AML-193 (cell line): ENCODE measurements at regions not wholly inside any gene's neighbourhood (a gene's known extent, or its start where the extent isn't known, plus 50 kb on each side); places are given as distances from the start of the nearest gene placed in this dataset.
"Not testable (repeated sequence)": the region's sequence is repeated elsewhere in the genome, so short reads cannot be mapped to it uniquely, and the experiment has no call there.

Experiments
- DNase-seq, 2 experiments: peaks; one replicate each; lab custom pipeline; 2025; lab: John Stamatoyannopoulos, UW

DNA sequence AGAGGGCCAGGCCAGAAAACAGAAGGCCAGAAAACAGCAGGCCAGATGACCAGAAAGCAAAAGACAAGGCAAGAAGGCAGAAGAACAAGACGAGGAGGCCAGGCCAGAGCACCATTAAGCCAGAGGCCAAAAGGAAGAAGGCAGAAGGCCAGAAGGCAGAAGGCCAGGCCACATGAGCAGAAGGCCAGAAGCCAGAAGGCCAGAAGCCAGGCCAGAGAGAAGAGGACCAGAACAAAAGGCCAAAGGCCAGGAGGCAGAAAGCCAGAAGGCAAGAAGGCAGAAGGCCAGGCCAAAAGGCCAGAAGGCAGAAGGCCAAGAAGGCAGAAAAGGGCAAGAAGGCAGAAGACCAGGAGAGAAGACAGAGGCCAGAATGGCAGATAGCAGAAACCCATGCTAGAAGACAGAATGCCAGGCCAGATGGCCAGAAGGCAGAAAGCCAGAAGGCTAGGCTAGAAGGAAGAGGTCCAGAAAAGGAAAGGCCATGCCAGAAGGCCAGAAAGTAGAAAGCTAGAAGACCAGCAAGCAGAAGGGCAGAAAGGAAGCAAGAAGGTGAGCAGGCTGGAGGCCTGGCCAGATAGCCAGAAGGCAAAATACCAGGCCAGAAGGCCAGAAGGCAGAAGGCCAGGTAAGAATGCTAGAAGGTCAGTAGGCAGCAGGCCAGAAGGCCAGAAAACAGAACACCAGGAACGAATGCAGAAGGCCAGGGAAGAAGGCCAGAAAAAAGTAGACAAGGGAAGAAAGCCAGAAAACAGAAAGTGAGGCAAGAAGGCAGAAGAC lies 187.6 kb downstream of the TUBA3C start:
- no peak for DNase-seq

DNA sequence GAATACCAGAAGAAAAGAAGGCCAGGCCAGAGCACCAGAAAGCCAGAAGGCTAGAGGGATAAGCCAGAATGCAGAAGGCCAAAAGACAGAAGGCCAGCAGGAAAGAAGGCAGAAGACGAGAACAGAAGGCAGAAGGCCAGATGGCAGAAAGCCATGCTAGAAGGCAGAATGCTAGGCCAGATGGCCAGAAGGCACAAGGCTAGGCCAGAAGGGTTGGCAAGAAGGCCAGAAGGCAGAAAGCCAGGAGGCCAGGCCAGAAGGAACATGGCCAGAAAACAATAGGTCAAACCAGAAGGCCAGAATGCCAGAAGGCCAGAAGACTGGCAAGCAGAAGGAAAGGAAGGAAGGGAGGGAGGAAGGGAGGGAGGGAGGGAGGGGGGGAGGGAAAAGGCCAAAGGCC lies 188.8 kb downstream of the TUBA3C start:
- no peak for DNase-seq

DNA sequence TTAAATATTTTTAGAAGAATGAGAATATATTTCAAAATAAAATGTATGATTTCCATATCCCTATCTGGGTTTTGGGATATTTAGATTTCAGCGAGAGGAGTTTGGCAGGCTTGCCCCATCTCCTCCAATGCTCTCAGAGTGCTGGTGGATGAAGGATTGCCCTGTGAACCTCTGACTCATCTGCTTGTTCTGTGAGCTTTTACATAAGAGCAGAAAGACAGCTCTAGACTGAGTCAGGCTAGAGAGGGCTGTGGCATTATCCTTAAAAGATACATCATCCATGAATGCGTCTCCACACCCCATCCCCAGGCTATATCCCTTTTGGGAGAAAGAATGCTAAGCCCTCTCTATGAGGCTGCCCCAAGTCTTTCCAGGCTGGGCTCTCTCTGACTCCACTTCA lies 190.6 kb downstream of the TUBA3C start:
- no peak for DNase-seq

DNA sequence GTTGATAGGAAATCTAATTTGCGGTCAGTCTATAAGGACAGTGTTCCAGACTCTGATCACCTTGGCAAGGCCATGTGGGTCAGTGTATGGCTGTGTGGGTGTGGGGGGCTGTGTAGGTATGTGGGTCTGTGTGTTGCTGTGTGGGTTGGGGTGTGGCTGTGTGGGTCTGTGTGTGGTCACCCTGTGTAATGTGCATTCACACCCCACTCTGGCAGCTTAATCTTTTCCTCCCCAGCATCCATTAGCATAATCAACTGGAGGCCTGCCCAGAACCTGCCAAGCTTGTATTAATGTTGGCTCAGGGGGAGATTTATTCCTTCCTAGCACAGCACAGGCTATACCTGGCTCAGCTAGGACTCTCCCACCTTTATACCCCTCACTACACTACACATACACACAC lies 203.2 kb downstream of the TUBA3C start:
- no peak for DNase-seq

DNA sequence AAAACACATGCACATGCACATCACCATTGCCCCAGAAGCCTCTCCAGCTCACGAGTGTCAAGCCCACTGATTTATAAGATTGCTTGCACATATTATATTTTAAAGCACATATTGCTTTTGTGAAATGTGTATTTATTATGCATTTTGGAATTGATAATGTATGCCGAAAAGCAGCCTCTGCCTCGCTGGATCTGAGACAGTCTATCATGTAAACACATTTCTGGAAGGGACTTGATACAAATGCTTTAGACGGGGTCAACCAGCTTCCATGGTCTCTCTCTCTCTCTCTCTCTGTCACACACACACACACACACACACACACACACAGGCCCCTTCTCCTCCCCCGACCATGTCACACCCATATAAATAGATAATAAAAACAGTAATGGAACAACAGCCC lies 203.8 kb downstream of the TUBA3C start:
- no peak for DNase-seq

DNA sequence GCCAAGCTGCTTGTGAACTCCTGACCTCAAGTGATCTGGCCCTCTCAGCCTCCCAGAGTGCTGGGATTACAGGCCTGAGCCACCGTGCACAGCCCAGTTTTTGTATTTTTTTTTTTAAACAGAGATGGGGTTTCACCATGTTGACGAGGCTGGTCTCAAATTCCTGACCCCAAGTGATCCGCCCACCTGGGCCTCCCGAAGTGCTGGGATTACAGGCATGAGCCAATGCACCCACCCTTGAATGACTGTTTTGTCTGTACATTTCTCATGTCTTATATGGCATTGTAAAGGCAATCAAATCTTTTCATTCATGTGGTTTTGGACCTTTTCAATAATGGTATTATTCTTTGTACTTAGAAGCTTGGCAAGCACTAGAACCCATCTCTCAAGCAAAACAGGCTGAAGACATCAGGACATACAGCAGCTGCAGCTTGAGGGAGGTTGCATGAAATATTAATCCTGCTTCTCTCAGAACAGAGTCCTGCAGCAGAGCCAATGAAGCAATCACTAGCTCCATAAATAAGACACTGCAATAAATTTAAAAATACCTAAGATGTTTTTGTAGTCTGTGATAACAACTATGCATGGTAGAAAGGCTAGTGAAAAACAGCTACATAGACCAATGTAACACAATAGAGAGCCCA lies 209.9 kb downstream of the TUBA3C start:
- no peak for DNase-seq

DNA sequence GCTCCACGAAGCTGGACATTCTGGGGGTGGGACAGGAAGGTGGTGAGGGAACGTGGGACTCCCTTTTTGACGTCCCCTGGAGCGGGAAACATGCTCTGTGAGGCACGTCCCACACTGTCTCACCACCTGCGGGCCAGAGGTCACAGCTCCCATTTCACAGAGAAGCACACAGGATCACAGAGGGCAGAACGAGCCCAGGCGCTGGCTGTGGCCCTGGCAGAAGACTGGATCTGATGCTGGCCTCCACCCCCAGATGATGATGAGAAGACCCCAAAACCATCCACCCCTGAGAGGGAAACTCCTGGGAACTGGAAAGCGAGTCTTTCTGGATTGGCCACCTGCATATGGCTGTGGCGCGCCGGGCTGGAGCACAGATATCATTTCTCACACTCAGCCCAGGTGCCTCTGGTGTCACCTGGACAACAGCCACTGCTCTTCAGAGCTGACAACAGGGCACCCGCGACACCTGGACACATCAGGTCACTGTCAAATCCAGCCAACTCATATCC lies 216.2 kb downstream of the TUBA3C start:
- DNase-seq = no peak

DNA sequence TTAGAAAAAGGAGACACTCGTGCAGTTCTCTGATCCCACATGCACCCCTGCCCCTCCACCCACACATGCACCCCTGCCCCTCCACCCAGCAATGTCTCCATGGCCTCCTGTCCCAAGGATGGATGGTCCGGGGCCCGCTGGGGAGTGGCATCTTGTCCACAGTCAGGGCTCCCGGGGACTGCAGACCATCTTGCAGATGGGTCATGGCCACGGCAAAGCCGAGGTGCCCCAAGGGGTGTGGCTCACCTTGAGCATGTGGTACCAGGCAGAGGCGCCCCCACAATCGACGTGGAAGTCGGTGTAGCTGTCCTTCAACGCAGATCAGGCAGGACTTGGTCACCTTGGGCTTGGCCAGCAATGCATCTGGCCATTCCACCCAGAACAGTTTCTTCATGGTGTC lies 216.7 kb downstream of the TUBA3C start:
- DNase-seq = no peak

DNA sequence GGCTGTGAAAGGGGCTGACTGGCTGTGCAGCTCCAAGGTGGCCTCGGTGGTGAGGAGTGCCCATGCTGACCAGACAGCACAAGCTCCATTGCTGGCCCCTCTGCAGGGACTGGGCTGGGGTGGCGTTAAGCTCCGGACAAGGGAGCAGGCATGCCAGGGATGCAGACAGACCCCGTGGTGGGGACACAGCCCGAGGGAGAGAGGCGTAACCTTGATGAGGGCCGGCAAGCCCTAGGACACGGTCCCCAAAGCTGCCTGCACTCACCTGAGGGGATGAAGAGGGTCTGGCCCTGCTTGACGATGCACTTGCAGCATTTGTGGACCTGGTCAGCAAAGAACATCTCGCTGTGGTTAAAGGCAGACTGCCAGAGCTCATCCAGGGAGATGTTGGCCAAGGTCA lies 217.9 kb downstream of the TUBA3C start:
- DNase-seq = not testable (repeated sequence)

DNA sequence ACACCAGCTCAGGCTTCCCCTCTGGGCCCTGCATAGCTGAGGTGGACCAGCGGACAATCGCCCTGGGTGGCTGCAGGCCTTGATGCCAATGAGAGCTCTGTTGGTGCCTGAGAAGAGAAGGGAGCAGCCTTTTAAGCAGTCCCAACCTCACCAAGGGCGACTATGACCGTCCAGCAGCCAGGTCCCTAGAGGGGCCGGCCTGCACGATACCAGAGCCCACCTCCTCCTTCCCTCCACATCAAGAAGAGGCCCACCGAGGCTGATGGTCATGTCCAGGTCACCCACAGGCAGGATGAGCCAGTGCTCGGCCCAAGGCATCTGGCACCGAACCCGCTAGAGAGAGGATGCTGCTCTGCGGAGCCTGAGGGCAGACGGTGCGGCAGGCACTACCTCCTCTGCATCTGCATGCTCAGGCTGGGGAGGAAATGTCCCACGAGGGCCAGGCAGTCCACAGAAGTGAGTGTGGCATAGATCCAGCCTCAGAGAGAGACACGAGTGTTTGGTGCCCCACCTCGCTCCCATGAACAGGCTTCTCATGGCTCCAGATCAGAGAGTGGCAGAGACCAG lies 219.4 kb downstream of the TUBA3C start:
- no peak for DNase-seq

DNA sequence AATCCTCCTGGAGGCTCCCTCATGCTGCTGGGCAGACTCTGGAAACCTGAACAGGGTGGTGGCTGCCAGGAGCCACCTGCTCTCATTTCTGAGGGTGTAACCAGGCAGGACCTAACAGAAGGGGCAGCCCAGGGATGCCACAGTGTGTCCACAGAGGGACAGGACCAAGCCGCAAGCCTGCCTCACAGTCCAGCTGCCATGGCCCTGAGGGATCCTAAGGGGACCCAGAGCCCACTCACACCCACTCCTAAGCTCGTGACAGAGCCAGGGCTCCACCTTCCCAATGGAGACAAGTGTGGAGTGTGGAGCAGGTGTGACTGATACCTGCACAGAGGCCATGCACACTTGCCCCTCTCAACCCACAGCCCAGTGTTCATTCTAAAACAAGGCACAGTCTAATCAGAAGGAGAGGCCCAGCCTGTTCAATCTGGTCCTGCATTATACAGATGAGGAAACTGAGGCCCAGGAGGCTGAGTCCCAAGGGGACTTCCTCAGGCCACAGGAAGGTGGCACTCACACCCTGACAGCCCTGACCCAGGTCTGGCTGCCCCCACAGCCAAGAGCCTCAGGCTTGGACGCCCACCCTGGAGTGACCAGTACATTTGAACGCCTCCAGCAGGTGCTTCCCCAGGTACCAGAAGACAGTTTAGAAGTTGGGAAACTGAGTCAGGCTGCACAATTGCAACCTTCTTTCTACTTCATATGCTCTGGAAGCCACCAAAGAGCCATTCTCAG lies 220.1 kb downstream of the TUBA3C start:
- DNase-seq = no peak

DNA sequence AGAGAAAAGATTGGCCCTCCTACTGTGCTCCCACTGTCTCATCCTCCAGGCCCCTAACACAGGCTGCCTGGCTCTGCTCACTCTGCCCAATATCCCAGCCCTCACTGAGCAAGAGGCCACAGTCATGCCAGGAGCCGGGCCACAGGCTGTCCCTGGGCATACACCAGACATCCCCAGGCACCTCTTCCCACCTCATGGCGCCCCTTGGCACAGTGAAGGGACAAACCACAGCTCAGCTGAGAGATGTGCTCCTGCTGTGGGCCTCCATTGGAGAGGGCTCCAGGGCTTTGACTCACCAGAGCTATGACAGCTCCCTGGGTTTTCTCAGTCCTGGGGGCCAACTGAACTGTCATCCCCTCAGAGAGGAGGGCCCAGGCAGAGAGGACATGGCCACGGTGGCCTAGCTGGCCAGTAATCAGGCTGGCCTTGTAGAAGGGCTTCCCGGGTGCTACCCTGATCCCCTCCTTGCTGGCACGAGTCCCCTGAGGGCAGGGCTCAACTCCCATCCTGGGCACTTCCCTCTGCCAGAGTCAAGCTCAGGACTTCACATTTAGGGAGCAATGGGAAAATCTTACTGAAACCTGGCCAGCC lies 220.9 kb downstream of the TUBA3C start:
- DNase-seq = no peak

DNA sequence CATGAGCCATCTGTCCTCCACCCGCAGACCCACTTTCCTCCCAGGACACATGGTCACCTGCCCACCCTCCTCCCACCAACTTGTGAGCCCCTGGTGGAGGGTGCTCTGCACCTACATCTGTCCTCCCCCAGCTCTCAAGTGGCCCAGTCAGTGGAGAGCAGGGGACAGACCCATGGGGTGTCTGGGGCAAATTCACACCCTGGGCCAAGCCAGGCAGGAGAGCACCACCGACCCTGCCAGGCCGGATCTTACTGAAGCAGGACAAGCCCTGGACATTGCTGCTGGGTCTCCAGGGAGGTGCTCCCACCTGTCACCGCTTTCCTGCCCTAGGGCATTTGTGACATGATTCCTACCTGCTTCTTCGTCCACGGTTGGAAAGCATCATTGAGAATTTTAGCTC lies 221.6 kb downstream of the TUBA3C start:
- DNase-seq = no peak

DNA sequence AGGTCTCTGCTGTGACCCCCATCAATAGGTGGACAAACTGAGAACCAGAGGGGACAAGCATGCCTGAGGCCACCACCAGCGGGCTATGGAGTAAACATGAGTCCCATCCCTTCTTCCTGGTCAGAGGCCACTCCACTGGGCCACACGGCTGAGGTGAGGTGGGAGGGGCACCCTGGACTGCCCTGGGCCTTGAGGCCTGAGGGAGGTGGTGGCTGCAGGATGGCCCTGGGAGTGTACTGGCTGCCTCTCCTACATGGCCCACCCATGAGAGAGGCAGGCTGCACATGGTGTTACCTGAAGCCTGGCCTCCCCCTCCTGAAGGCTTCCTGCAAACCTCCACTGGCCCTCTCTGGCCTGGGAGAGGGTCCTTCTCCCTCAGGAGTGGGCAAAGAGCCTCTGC lies 222.4 kb downstream of the TUBA3C start:
- no peak for DNase-seq

DNA sequence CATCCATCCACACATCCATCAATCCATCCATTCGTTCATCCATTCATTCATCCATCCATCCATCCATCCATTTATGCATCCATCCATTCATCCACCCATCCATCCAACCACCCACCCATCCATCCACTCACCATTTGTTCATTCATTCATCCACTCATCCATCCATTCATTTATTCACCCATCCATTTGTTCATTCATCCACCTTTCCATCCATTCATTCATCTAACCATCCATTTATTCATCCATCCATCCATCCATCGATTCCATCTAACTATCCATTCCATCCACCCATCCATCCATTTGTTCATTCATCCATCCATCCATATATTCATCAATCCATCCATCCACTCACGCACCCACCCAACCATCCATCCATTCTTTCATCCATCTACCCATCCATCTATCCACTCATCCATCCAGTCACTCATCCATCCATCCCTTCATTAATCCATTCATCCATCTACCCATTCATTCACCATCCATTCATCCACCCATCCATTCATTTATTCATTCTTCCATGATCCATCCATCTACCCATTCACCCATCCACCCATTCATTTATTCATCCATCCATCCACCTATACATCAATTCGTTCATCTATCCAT lies 225.0 kb downstream of the TUBA3C start:
- no peak for DNase-seq

DNA sequence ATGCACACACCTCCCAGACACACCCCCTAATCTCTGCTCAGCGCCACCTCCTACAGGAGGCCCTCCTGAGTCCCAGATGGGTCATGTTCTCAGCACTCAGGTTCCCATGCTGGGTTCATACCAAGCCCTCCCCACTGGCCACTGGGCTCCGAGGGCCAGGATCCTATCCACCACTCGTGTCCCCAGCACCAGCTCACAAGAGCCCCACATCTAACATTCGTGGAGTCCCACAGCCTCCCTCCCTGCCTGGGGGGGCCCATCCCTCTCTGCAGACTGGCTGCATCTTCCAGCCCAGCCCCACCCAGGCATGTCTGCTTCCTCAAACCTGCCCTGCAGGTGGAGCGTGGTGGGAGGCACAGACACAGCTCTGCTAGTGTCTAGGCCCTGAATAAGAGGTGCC lies 227.4 kb downstream of the TUBA3C start:
- DNase-seq = no peak

DNA sequence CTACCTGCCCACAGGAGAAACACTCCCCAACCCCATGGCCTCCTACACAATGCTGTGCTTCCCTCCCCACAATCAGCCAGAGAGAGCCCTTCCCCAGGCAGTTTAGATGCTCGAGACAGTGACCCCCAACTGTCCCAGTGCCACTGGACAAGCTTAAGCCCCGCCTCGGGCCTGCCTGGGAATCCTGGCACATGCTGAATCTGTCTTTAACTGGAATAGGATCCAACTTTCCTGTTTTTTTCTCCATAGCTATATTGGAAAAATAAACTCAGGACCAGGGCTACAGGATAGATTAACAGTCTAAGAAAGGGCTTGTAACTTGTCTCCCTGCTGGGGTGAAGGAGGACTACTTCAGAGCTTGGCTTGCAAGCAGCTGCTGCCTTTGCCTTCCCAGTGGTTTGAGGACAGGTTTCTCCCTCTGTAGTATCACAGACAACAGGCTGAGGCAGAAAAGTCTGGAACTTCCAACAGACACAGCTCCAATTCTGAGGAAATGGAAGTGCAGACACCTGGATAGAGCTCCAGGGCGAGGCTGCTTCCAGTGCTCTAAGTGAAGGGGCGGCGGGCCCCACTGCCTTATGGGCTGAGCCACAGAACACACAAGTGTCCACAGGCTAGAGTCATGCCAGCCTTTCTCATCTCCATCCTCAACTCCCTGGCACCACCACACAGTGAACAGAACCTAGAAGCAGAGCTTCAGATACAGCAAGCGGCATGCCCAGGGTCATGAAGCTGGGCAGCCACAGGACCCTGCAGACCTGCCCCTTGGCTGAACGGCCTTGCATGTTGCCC lies 228.3 kb downstream of the TUBA3C start:
- DNase-seq = no peak

DNA sequence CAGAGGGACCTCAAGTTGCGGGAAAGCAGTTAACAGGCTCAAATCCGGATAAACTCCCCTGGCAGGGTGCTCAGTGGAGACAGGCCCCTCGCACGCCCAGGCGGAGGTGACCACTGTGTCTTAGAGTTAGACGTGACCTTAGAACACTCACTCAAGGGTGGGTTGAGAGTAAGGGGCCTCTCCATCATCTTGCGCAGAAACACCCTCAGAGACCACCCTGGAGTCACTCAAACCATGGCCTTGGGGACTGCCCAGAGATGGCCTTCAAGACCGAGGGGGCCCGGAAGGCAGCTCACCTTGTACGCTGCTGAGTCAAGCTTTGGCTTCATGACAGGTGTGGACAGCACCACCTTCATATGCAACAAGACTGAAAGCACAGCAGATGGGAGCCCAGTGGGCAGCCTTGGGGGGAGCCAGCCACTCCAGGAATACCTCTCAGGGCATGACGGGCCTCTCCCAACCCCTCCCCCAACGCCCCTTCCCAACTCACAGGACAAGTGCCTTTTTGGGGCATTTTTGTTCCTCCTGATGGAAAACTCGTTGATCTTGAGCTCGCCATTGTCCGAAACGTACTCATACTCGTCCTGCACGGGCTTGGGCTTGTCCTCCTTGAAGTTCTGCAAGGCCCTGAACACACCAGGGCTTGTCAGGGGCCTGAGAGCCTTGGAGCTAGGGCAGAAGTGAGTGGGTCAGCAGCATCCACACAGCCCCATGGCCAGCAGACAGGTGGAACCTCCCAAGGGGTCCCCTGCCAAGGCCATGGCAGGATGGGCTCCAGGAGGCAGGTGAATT lies 229.2 kb downstream of the TUBA3C start:
- no peak for DNase-seq

DNA sequence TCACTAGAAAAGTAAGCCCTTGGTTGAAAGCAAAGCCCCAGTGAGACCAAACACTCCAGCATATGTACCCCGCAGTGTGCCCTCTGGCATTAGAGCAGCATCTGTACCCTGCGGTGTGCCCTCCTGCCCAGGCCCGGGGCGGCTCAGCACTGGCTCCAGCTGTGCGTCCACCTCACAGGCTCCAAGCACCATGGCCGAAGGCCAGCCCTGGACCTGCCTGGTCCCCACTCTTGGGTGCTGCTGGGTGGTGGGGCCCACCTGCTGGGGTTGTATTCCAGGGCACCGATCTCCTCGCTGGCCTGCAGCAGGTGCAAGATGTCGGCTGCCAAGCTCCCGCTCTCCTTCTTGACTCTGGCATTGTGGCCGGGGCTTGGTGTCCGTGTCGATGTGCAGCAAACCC lies 230.2 kb downstream of the TUBA3C start:
- DNase-seq = no peak

DNA sequence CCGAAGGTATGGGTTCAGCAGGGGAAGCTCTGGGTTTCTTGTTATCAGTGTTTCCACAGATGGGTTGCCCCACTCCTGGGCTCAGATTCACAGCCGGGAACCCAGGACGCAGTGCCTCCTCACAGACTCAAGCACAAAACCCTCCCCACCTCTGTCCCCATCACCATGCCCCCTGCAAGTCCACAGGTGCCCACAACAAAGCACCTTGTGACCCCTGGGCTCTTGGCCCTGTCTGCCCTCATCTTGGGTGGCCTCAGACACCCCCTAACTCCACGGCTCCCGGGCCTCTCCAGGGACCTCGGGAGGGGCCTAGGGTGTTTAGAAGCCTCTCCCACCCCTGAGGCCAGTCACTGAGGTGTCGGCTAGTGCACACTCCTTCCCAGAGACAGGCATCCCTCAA lies 231.7 kb downstream of the TUBA3C start:
- DNase-seq = no peak

DNA sequence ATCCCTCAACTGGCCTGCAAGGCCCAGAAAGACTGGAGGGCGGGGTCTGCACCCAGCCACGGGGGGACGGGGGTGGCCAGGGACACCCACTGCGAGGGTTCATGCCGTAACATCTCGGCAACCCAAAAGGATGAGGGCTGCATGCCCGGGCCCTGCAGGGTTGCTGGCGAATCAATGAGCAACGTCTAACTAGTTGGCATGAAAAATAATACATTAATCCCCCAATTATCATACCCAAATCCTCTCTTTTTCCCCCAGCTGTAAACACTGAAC lies 232.2 kb downstream of the TUBA3C start:
- DNase-seq = no peak
